Inflammatory macrophage treated with lipopolysaccharide for 1 hour (primary cell): ENCODE measurements at regions not wholly inside any gene's neighbourhood (a gene's known extent, or its start where the extent isn't known, plus 50 kb on each side); places are given as distances from the start of the nearest gene placed in this dataset.
A peak's percentile ranks its signal among the peaks of the same experiment; 100 is the strongest.

ENCODE experiments used
- DNase-seq, 2 donors: peaks; one replicate each; pipeline ENCODE4 v3.0.0-alpha.2; 2020 to 2022

DNA sequence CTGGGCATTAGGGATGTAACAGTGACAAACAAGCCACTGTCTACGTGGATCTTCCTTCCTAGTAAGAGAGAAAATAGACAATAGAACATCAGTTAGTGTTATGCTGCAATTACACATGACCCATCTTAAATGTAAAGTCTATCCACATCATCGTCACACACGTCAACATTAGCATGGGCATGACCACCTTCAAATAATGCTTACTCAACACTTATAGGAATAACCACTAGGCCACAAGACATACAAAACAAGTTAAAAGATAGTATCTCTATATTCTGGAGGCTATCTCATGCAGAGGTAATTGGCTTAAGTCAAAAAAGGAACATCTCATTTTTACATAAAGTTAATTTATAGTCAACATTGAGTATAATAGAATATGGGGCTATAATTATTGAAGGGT, 156.5 kb downstream of the MOXD1 start:
- DNase-seq: no peak

DNA sequence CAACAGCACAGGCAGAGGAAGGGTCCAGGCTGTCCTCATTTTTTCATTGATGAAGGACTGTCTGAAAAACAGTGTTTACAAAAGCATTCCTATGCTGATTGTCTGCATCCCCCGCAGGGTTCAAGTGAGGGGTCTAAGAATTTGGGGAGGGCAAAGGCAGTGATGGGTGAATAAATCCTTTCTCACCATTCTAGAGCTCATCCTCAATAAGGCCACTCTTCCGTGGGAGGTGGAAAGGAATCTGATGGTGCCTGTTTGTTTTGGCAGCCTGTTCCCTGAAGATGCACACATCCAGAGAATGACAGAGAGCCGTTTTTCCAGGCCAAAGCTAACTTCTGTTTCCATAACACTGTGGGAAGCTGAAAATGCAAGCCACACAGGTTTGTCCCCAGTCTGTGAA, 164.5 kb downstream of the MOXD1 start:
- DNase-seq: no peak

DNA sequence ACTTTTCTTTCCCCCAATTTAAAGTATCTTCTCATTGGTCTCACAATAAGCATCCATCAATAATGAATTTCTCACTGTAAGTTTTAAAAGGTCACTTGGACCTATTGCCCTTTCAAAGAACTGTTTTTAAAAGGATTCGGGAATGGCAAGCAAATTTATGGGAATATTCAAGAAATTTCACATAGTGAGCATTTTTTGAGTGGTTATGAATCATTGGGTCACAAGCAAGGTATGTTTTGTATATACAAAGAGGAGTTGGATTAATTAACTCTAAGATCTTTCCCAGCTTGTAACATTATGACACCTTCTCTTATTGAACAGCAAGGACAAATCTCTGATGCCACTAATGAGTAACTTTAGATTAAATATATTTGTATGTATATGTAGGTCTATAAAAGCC, 165.0 kb downstream of the MOXD1 start:
- DNase-seq: no peak

DNA sequence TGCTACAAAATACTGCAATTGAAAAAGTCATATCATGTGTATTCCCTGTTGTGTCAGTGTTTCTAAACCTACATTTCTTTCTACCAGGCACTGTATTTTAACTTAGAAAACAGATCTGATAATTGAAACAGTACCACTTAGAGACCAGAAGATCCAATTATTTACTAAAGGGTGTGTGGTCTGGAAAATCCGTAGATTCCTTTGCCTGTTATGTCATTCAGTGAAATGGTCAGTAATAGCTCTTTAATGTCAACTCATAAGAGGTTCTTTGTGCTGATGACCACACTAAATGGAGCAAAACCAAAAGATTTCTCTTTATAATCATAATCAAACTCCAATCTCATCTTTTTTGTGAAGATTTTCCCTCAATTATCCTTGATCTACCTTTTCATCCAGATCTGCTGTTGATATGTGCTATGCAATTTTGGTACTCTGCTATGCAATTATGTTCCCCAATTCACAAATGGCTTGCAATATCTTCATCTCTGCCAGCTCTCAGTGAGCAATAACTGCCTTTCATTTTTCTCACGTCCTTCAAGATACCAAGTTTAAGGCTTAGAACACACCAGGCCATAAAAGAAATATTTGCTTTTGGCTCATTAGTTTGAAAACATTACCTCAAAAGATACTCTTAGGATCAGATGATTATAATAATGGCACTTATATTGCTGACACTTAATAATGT, 165.5 kb downstream of the MOXD1 start:
- no peak for DNase-seq

DNA sequence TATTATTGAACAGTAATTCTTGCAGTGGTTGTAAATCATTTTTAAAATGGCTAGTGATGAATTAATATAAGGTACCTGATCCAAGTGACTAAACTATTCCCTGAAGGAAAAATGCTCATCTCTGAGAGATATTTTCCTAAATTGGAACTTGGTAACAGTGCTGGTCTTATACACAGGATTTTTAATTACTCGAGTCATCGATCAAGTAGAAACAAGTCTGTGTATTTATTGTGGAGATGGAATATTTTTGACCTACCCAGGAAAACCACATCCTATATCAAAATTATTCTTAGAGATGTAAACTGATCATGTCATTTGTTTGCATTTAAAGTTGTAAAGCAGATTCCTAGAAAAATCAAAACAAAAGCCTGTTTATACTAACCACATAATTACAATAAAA, 166.9 kb downstream of the MOXD1 start:
- no peak for DNase-seq

DNA sequence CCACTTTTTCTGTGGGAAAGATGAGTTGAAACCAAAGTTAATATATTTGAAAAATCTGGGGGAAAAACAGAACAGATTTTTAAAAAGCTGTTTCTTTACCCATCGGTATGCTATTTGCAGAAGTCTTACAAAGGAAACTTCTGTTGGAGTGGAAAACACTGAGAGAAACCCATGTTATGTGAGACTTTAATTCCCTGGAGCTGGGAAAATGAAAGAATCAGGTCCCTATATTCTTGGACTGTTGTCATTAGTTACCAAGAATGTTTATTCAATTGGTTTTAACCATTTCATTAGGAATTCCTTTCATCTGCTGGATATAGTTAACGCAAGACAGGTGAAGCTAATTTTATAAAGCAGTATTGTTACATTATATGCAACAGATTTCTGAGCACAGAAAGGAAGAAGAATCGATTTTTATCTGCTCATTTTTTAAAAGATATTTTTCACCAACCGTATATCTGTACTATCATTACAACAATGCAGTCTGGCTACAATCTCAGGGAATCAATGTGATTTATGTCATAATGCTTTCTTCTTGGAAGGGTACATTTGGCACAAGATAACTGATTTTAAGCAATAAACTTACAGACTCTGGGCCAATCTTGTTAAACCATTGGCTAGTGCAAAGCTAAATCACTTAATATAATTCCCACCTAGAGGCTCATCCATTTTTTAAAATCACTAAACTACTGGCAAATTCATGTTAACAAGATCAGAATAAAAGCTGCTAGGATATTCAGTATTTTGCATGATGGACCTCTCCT, 170.0 kb downstream of the MOXD1 start:
- no peak for DNase-seq

DNA sequence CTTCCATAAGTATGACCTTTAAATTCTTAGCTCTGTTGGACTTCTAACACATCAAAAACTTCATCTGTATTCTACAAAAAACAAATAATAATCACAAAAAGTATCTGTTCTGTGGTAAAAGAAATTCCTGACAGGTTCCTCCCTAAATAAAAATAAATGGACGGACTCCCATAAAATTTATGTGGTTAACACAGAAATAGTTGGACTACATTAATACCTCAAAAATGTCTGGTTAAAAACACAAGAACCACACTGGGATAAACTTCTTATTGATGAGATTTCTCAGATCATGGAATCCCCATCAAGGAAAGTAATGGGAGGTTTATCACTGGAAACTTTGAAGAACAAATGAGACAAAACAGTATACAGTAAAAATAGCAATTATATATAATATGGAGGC, 172.4 kb downstream of the MOXD1 start:
- DNase-seq: no peak

DNA sequence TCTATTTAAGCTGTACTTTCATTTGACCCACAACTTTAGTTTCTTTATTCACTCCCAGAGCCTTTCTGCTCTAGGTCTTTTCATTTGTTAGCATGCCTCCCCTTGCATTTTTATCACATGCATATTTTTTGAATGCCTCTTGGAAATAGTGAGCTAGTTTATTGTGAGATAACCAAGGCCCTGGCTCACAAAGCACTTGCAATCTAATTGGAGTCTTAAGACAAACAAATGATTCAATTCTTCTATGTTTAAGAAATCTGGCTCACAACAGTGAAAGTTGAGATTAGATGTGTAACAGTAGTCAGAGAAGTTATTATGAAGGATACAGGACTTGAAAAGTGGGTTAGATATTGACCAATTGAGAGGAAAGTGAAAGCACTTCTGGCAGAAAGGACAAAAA, 173.4 kb downstream of the MOXD1 start:
- no peak for DNase-seq

DNA sequence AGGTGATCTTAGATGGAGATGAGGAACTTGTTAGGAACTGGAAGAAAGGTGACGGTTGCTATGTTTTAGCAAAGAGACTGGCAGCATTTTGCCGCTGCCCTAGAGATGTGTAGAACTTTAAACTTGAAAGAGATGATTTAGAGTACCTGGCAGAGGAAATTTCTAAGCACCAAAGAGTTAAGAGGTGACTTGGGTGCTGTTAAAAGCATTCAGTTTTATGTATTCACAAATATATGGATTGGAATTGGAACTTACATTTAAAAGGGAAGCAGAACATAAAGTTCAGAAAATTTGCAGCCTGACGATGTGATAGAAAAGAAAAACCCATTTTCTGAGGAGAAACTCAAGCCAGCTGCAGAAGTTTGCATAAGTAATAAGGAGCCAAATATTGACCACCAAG, 176.3 kb downstream of the MOXD1 start:
- DNase-seq: no peak

DNA sequence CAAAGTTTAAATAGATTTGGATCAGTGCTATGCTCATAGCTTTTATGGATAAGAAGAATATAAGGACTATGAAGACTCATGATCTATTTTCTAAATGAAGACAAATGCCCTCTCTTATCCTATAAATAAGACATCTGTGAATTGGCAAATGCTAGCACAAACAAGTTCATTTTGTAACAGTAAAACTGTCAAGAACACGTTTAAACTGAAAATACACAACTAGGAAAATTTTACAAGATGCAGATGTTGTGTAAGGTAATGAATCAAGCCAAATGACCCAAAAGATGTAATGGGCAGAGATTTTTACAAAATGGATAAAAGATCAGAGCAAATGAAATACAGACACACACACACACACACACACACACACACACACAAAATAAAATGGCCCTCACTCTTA, 180.5 kb downstream of the MOXD1 start:
- no peak for DNase-seq

DNA sequence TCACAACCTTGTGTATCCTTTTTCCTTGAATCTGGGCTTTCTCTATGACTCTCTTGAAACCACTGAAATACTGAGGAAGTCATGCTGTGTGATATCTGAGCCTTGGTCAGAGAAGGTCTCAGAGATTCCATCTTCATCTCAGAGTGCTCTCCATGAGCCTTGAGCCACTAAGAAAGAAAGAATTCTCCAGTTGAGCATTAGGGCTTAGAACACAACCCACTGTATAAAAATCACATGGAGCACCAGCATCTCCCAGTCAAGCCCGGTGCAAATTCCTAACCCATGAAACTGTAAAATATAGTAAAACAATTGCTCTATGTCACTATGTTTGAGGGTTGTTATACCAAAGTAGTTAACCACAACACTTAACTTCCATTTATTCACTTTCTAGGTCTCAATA, 181.4 kb downstream of the MOXD1 start:
- DNase-seq: no peak

DNA sequence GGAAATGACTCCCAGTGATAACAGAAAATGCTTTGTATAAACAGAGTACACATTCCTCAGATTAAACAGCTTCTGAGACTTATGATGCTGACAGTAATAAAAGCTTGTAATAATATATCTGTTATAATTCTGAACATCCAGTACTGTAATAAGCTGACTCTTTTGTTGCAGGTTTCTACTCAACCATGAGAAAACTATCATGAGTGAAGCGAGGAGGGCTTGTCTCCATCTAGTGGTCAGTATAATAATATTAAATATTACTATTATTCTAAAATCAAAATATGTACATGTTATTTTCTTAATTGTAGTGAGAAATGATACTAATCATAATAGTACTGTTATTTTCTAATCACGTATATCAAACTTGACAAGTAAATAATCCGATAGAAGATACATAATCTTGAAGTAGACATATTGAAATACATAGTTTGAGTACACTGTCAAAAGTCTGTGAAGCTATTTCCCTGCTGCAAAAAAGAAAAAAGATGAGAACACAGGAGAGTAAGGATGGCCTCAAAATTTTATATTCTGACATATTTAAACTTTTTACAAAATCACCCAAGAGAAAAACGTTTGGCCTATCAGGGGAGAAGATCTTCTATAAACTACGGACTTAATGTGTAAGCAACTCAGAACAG, 183.1 kb downstream of the MOXD1 start:
- peak; percentile 1 to 28 for DNase-seq

DNA sequence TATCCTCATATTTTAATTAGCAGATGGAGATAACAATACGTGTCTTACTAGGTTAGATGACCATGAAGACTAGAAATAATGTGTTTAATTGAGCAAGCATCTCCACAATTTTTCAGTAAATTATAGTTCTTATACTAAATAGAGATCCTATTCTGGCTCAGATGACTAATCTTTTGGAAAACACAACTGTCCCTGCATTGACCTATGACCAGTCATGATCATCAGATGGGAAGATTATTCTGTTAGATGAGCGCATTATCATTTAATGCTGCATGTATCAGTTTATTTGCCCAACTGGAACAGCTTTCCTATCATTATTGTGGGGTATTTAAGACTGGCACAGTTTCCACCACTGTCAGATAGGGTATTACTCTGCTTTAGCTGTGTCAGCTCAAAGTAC, 185.5 kb downstream of the MOXD1 start:
- DNase-seq: no peak

DNA sequence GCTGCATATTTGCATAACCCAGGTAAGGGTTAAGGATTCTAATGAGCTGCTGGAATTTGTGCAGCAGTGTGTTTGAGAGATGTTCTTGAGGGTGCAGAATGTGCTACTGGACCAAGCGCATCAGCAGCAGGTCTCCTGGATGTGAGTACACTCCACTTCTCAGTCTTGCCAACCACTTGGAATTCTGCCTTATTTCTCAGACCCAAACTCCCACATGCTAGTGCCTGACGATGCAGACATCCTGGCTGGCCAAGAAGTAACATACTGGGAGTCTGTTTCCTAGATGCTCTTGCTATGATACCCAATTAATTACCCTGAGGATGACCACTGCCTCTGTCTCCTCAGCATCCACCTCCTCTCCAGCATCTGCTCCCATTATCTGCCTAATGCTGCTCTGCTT, 186.6 kb downstream of the MOXD1 start:
- DNase-seq: no peak

DNA sequence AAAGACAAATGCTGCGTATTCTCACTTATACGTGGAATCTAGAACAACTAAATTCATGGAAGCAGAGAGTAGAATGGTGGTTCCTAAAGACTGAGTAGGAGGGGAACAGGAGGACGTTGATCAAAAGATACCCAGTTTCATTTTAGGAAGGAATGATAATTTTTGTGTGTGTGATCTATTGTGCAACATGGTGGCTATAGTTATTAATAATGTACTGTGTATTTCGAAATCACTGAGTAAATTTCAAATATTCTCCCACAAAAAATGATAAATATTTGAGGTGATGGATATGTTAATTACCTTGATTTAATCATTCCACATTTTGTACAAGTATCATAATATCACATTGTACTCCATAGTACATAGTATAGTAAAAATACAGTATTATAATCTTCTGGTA, 187.5 kb downstream of the MOXD1 start:
- no peak for DNase-seq

DNA sequence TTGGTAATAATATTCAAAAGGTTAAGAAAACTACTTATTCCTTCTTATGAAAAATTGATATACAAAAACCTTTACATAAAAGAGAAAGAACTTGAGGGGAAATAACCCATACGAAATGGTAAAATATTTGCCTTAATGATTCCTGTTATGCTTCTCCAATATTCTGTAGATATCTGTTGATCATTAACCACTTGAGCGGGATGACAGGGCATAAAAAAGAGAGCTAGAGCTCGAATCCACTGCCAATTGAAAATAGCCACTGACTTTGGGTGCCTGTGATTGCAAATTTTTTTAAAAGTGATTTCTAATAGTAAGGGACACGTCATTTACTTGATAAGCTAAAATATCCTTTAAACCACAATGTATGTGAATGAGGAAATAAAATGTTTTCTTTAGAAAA, 188.1 kb downstream of the MOXD1 start:
- no peak for DNase-seq

DNA sequence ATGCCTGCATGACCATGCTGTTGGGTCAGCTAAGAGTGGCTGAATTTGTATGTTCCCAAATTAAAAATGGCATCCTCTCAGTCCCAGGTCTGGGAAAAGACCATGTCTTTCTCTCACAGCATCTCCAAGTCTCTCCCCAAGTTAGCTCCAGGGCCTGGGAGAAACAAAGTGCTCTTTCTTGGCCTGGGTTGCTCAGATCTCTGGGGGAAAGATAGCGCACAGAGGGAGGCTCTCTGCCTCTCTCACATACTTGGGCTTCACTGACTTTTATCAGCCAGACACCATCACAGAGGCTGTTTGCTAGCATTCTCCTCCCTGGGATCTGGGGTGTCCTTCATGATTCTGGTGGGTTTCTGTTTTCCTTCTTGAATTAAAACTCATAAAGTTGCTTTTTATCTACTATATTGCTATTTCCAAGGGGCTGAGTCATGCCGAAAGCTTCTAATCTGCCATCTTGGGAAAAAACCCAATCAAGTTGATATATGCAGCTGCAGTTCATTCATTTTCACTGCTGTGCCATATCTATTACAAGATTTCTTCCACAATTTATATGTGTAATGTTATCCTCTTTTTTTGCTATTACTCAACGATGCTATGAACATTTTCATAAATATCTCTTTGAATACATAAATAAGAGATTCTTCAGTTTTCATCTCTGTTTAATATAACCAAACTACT, 190.2 kb downstream of the MOXD1 start:
- no peak for DNase-seq

DNA sequence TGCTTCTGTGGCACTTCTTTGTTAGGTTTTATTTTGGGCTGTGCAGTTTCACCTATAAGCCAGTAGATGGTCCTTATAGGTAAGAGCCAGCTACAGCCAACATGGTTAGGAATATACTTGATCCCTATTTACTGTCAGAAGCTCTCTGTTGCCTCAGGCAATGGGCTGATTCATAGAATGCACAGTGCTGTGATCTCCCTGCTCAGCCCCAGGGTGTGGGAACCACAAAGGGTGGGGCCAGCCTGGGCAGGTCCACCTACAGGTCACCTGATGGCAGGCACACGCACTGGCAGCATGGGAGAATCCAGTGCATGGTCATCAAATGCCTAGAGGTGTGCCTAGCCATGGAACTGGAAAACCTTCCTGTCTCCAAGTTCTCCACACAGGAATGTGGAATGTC, 191.9 kb downstream of the MOXD1 start:
- no peak for DNase-seq

DNA sequence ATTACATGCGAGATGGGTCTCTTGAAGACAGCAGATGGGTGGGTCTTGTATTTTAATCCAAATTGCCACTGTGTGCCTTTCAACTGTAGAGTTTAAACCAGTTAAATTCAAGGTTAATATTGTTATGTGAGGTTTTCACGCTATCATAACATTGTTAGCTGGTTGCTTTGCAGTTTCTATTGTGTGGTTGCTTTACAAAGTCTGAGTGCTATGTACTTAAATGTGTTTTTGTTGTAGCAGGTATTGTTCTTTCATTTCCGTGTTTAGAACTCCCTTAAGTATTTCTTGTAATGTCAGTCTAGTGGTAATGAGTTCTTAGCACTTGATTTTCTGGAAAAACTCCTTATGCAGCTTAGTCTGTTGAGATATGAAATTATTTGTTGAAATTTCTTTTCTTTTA, 193.3 kb downstream of the MOXD1 start:
- DNase-seq: no peak

DNA sequence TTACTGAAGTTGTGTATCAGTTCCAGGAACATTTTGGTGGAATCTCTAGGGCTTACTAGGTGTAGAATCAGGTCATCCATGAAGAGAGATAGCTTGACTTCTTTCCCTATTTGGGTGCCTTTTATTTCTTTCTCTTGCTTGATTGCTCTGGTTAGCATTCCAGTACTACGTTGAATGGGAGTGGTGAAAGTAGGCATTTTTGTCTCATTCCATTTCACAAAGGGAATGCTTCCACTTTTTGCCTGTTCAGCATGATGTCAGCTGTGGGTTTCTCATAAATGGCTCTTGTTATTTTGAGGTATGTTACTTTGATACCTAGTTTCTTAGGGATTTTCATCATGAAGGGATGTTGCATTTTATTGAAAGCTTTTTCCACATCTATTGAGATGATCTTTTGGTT, 195.3 kb downstream of the MOXD1 start:
- DNase-seq: no peak

DNA sequence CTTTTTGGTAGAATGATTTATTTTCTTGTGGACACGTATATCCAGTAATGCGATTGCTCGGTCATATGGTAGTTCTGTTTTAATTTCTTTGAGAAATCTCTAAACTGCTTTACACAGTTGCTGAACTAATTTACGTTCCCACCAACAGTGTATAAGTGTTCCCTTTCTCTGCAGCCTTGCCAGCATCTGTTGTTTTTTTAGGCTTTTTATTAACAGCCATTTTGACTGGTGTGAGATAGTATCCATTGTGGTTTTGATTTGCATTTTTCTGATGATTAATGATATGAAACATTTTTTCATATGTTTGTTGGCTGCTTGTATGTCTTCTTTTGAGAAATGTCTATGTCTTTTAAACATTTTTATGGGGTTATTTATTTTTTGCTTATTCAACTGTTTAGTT, 196.7 kb downstream of the MOXD1 start:
- no peak for DNase-seq

DNA sequence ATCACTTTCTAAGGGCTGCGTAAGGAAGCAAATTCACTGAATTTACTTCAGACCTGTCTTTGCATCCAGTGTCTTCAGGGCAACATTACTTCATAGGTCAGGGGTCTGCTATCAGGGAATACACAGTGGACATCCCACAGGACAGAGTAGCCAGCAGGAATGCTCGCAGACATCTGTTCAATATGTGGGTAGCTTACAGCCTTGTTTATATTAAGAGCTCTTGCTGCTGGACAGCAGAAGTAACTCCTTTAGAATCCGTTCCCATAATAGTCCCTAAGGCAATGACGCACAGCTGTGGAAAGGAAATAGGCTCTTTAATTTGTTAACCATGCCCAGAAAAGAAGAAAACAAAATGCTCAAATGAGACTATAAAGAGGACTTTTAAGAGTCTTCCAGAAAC, 198.7 kb downstream of the MOXD1 start:
- no peak for DNase-seq

DNA sequence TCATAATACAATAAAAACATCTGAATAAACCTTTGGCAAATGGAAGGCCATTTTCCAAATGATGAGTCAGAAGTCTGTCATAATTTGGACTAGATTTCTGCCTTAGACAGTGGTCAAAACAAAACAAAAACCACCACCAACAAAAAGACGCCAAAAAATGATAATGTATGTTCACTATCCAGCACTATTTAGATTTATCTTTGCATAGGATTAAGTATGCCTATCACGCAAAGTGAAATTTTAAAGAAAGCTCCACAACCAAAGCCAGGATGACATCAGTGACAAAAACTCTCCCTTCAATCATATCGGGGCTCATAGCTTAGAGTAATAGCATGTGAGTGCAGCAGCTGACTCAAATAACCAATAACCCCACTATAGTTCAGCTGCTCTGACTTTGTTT, 201.9 kb downstream of the MOXD1 start:
- no peak for DNase-seq

DNA sequence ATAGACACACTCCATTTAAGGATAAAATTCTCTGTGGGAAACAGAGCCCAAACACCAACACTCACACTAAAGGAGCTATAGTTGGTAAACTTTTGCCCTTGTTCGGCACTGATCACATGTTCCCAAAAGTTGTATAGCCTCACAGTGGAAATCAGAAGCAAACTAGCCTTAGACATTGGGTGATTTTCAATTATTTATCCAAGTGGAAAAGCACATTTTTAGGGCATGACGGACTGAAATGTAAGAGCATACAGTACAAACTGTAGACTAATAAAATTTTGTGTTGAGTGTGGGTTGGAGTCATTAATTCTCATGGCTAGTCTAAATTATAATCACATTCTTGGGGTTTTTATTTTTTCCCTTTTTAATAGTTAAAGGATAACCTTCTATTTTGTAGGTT, 202.4 kb downstream of the MOXD1 start:
- DNase-seq: no peak
